Stimulated activated CD4-positive, alpha-beta T cell treated with anti-CD3 and anti-CD28 coated beads, Interleukin-15, amount 100 ng/mL, for 1 hour (primary cell): ENCODE measurements at regions not wholly inside any gene's neighbourhood (a gene's known extent, or its start where the extent isn't known, plus 50 kb on each side); places are given as distances from the start of the nearest gene placed in this dataset.

Experiments
- DNase-seq, 2 donors: peaks; one replicate each; pipeline ENCODE4 v3.0.0-alpha.2; 2020; ENCODE audit warnings: low read depth in 1 of 2, low spot score in 1 of 2

- peak; percentile 70 to 84 for DNase-seq
Observed at GRCh38 chr6:30396833-30397479, 52.0 kb downstream of the RPP21 start.

GRCh38 chr6:30397697-30398096 is 52.7 kb downstream of the RPP21 start:
- DNase-seq: no peak

- DNase-seq: no peak
Observed at GRCh38 chr6:30399390-30400058, 54.6 kb downstream of the RPP21 start.

- DNase-seq: no peak
Observed at GRCh38 chr6:30405934-30406333, 61.0 kb downstream of the RPP21 start.

DNA sequence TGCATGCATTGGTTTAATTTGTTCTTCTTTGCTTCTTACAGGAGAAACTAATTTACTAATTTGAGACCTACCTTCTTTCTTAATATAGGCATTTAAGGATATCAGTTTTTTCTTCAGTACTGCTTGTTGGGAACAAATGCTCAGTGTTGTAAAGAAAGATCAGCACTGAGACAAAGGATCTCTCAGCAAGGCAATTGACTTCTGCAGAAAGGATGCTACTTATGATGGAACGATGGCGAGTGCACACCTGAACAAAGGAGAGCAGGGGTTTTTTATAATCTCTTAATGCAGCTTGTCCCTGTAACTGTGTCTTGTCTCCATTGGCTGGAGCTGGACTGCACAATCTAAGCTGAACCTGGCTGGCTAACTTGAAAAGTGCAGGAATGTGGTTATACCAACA is 64.2 kb downstream of the RPP21 start:
- no peak for DNase-seq

- DNase-seq: peak; percentile 21 to 38
Observed at GRCh38 chr6:30411515-30412207, 66.7 kb downstream of the RPP21 start.

DNA sequence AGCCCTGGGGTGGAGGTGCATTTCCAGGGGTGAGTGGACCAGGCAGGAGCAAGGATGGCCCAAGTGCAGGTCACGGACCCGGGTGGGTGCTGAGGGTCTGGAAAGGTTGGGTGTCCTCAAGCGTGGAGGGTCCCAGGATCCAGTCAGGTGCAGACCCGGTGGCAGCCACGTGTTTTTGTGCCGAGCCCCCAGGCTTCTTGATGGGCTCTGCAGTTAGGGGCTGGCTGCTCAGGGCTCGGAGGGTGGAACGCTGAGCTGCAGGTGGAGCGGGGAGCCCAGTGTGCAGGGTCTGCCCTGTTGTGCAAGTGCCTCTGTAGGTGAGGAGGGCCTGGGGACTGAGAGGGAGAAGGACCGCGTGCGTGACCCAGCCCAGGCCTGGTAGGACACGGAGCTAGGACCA is 70.9 kb upstream of the HLA-E start:
- no peak for DNase-seq

GRCh38 chr6:30424549-30424948 is 64.8 kb upstream of the HLA-E start:
- DNase-seq: no peak
